ENCODE measurements at regions not wholly inside any gene's neighbourhood (a gene's known extent, or its start where the extent isn't known, plus 50 kb on each side); places are given as distances from the start of the nearest gene placed in this dataset.

- Mint-ChIP-seq H3K36me3 (ENCODE audit: low read depth) (no peaks in the 10 kb centered on the region), H3K4me1 (peaks cover 13% of the 10 kb centered on the region), H3K27me3 (ENCODE audit: insufficient read depth, low read depth, poor library complexity) (peaks cover 24% of the 10 kb centered on the region), H3K27ac (no peak overlapping the region; the same call in none of the 2 replicates), H3K9me3 (no peaks in the 10 kb centered on the region; the same call in 1 of the 3 replicates), H3K4me3 (no peak overlapping the region)
- H3K4me3 ChIP-seq: no peak overlapping the region
- no peaks in the 10 kb centered on the region for H3K79me2 ChIP-seq (replicated peaks; ENCODE audit: insufficient read depth)
- no peaks in the 10 kb centered on the region for H3K9me2 ChIP-seq (ENCODE audit: insufficient read depth)
- DNase-seq (ENCODE audit: low spot score): no peak
- ATAC-seq: no peak
- no peaks in the 10 kb centered on the region for H3K27me3 ChIP-seq (ENCODE audit: insufficient read depth)
- H3F3A ChIP-seq (replicated peaks; ENCODE audit: low read depth): no peaks in the 10 kb centered on the region
- no peaks in the 10 kb centered on the region for H3K36me3 ChIP-seq (ENCODE audit: insufficient read depth)
- H4K20me1 ChIP-seq (replicated peaks; ENCODE audit: insufficient read depth): no peaks in the 10 kb centered on the region; the same call in 1 of the 2 replicates
- H3K4me2 ChIP-seq: no peak overlapping the region
- TF ChIP-seq POLR2AphosphoS5 (IDR thresholded peaks at IDR 0.05; ENCODE audit: low read depth): no peak
- no peak for TF ChIP-seq REST (IDR thresholded peaks at IDR 0.05; ENCODE audit: unreplicated experiment)
- no peak for TF ChIP-seq EZH2phosphoT487 (IDR thresholded peaks at IDR 0.05; ENCODE audit: unreplicated experiment)
- no peak for TF ChIP-seq ZNF331 (CRISPR knock-in tag; IDR thresholded peaks at IDR 0.05; ENCODE audit: low read depth)
- no peak for TF ChIP-seq JUNB (IDR thresholded peaks at IDR 0.05; ENCODE audit: unreplicated experiment)
- TF ChIP-seq ZNF462 (CRISPR knock-in tag; IDR thresholded peaks at IDR 0.05): no peak
- TF ChIP-seq STAT1 (IDR thresholded peaks at IDR 0.05; ENCODE audit: unreplicated experiment): no peak
- TF ChIP-seq CTCF (conservative IDR thresholded peaks at IDR 0.05; ENCODE audit: low read depth in 2 of 2): no peak
- no peak for TF ChIP-seq EZH2 (IDR thresholded peaks at IDR 0.05; ENCODE audit: low read depth, unreplicated experiment)
- TF ChIP-seq ZNF114 (CRISPR knock-in tag; IDR thresholded peaks at IDR 0.05): no peak
- TF ChIP-seq CREB1 (CRISPR knock-in tag; IDR thresholded peaks at IDR 0.05; ENCODE audit: low read depth): no peak
- TF ChIP-seq NANOG (IDR thresholded peaks at IDR 0.05; ENCODE audit: borderline replicate concordance): no peak
- TF ChIP-seq ETS1 (IDR thresholded peaks at IDR 0.05): no peak
- H3K4me1 ChIP-seq (ENCODE audit: insufficient read depth): 0 out of 2 replicates have a peak, but pooled peaks cover 3% of the 10 kb centered on the region
- no peak overlapping the region for H3K27ac ChIP-seq (ENCODE audit: low read depth)
- no peak overlapping the region for H2AFZ ChIP-seq
Observed at GRCh38 chr11:70732881-70733196, 334.5 kb downstream of the CTTN start.

Measured in GM23338 (cell line).